Effector memory CD8-positive, alpha-beta T cell (primary cell): ENCODE measurements at regions not wholly inside any gene's neighbourhood (a gene's known extent, or its start where the extent isn't known, plus 50 kb on each side); places are given as distances from the start of the nearest gene placed in this dataset.

ENCODE experiments used
- ATAC-seq: fragments of 150-1000 bp; cut with Tn5 transposase; replicated peaks from 2 replicates; pipeline ENCODE4 v1.10.0; 2021; ENCODE audit warnings: mild to moderate bottlenecking, moderate library complexity
- DNase-seq, 3 experiments: peaks; one replicate each; pipeline ENCODE4 v3.0.0; 2021
- H3K27ac Mint-ChIP-seq, 2 donors: one replicate each; pipeline ENCODE4 v1.8.0; 2022; ENCODE audit warnings: mild to moderate bottlenecking in 2 of 2, mixed read lengths in 2 of 2, moderate library complexity in 2 of 2
- H3K27me3 Mint-ChIP-seq, 2 donors: one replicate each; pipeline ENCODE4 v1.8.0; 2022; ENCODE audit warnings: mixed read lengths in 2 of 2
- H3K36me3 Mint-ChIP-seq: one replicate; pipeline ENCODE4 v1.8.0; 2022; ENCODE audit warnings: mild to moderate bottlenecking, moderate library complexity, mixed read lengths; ENCODE audit not compliant: insufficient read depth
- H3K4me1 Mint-ChIP-seq, 2 donors: one replicate each; pipeline ENCODE4 v1.8.0; 2022; ENCODE audit warnings: low read depth in 2 of 2, mixed read lengths in 2 of 2
- H3K4me3 Mint-ChIP-seq, 2 donors: one replicate each; pipeline ENCODE4 v1.8.0; 2022; ENCODE audit warnings: mild to moderate bottlenecking in 2 of 2, mixed read lengths in 2 of 2, moderate library complexity in 2 of 2
- H3K9me3 Mint-ChIP-seq, 2 donors: one replicate each; pipeline ENCODE4 v1.8.0; 2022; ENCODE audit warnings: mixed read lengths in 2 of 2

DNA sequence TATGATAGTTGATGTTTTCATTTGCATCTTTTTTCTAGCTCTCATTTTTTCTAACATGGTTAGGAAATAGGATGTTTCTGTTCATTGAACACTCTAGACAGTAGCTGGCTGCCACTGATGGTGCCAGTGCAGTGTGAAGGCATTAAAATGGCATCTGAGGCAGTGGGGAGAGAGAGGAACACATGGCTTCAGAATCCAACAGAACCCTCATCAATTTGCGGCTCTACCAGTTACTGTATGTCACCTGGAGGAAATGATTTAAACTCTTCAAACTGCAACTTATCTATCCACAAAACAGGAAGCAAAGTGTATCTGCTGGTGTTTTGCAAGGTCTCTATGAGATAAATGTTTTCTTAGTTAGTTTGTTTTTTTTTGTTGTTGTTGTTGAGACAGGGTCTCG, 305.2 kb upstream of the PRKCQ start:
- Mint-ChIP-seq H3K27me3 (no peaks in the 10 kb centered on the region), H3K27ac (peak overlapping the region in 1 of 2 donors; percentile 39), H3K4me3 (peak overlapping the region in 1 of 2 donors; percentile 17), H3K36me3 (no peaks in the 10 kb centered on the region), H3K4me1 (peaks cover 7 to 10% of the 10 kb centered on the region in 2 donors), H3K9me3 (no peaks in the 10 kb centered on the region)
- DNase-seq (no peak), ATAC-seq (no peak)

DNA sequence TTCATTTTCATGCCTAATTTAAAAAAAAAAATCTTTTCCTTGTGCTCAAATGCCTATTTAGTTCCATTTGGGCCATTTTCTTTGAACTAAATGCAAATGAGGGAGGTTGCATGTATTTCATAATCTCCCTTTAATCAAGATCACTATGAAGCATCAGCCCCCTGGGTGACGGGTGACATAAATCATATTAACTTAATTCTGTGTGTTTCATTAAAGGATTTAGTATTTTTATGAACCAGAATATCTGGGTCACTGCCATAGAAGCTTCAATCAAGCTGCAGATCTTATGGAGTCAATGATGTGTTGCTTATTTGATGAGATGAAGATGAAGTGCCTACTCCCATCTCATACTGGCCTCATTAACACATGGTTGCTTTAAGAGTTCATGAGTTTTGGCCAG, 301.9 kb upstream of the PRKCQ start:
- DNase-seq, result no peak
- H3K4me3 Mint-ChIP-seq, result no peak overlapping the region
- H3K9me3 Mint-ChIP-seq, result no peaks in the 10 kb centered on the region
- H3K36me3 Mint-ChIP-seq, result no peaks in the 10 kb centered on the region
- peaks cover 6 to 15% of the 10 kb centered on the region in 2 donors for H3K27me3 Mint-ChIP-seq
- H3K4me1 Mint-ChIP-seq, result peaks cover 7 to 10% of the 10 kb centered on the region in 2 donors
- no peak overlapping the region for H3K27ac Mint-ChIP-seq
- ATAC-seq, result no peak

DNA sequence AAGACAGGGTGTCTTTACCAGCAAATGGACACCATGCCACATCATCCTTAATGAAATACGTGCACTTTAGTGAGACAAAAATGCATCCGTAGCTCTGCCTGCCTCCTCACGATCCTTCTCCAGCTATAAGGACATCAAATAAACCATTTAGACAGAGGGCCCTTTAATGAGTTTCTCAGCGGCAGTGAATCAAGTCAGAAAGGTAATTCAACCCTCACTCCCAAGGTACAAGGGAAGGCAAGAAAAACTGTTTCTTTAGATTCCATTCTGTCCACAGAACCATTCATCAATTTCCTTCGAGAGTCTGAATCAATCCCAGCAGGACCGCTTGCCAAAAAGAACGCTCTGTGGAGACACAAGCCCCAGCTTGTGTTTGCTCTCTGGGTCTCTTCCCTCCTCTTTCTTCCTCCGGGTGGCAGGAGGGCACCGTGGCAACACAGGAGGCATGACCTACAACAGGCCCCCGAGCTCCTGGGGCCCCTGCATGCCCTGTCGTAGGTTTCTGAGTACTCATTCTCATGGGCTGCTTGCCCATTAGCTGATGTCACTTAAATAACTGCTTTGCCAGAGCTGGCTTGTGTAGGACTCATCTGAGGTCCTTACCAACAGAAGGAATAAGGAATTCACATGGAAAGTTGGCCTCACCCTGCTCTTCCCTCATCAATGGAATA, 297.8 kb upstream of the PRKCQ start:
- Mint-ChIP-seq H3K36me3 (no peaks in the 10 kb centered on the region), H3K27ac (no peak overlapping the region), H3K4me1 (no peaks in the 10 kb centered on the region), H3K4me3 (no peak overlapping the region), H3K27me3 (peaks cover 22 to 48% of the 10 kb centered on the region in 2 donors), H3K9me3 (no peaks in the 10 kb centered on the region)
- ATAC-seq, result no peak
- no peak for DNase-seq

DNA sequence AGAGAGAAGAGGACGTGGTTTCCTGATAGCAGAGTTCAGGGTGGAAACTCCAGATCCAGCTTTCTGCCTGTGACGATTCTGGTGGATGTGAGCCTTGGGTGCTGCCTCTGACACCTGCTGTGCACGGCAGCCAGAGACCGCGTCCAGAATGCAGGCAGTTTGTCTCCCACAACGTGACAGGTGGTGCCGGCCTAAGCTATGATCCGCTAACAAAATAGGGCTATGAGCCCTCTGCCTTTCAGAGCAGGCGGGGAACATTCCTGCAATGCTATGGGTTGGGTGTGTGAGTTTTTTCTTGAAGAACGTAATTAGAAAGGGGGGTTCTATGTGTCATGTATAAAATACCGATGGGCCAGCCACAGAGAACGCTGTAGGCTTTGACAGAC, 297.3 kb upstream of the PRKCQ start:
- Mint-ChIP-seq H3K27me3 (peaks cover 23 to 54% of the 10 kb centered on the region in 2 donors), H3K4me1 (no peaks in the 10 kb centered on the region), H3K36me3 (no peaks in the 10 kb centered on the region), H3K9me3 (no peaks in the 10 kb centered on the region), H3K27ac (no peak overlapping the region), H3K4me3 (no peak overlapping the region)
- DNase-seq (no peak), ATAC-seq (no peak)

DNA sequence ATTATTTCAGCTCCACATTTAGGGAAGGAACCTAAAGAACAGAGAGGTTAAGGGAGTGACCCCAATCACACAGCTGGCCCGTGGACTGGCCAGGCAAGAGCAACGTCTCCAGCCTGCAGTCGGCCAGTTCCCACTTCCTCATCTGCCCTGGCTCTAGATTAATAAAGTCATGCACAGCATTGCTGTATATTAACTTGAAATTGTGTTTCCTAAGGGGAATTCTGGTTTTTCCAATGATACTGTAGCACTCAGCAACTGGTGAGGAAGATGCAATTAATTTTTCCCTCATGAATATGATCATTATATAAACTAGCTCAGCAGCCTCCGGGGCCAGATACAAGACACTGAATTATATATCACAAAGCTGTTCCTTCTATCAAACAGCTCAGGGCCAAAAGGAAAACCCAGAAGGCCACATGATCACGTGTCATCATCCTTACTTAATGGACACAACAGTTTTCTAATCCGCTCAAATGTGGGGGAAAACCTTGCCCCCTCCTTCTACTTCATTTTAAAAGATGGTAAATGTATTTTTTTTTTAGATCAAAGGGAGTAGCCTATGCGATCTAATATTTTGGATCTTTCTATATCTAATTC, 295.3 kb upstream of the PRKCQ start:
- H3K4me3 Mint-ChIP-seq, result no peak overlapping the region
- DNase-seq, result no peak
- no peak for ATAC-seq
- peaks cover 28 to 66% of the 10 kb centered on the region in 2 donors for H3K27me3 Mint-ChIP-seq
- no peak overlapping the region for H3K27ac Mint-ChIP-seq
- H3K9me3 Mint-ChIP-seq, result no peaks in the 10 kb centered on the region
- no peaks in the 10 kb centered on the region for H3K36me3 Mint-ChIP-seq
- H3K4me1 Mint-ChIP-seq, result no peaks in the 10 kb centered on the region

DNA sequence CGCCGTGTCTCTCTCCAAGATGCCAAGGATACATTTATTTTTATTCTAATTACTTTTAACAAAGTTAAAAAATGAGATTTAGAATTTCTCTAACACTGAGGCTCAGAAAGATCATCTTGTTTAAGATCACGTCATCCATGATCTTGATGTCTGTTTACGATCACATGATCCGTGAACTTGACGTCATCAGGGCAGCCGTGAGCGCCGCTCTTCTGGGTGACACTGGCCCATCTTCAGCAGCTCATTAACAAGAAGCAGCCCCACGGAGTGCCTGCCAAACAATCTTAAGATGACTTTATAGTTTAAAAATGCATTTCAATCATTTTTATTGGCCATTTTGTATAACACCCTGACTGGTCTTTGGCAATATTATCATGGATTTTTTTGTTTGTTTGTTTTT, 291.1 kb upstream of the PRKCQ start:
- no peak overlapping the region for H3K27ac Mint-ChIP-seq
- peaks cover 32 to 66% of the 10 kb centered on the region in 2 donors for H3K27me3 Mint-ChIP-seq
- DNase-seq, result no peak
- H3K4me1 Mint-ChIP-seq, result no peaks in the 10 kb centered on the region
- H3K4me3 Mint-ChIP-seq, result no peak overlapping the region
- ATAC-seq, result no peak
- H3K36me3 Mint-ChIP-seq, result no peaks in the 10 kb centered on the region
- H3K9me3 Mint-ChIP-seq, result no peaks in the 10 kb centered on the region

DNA sequence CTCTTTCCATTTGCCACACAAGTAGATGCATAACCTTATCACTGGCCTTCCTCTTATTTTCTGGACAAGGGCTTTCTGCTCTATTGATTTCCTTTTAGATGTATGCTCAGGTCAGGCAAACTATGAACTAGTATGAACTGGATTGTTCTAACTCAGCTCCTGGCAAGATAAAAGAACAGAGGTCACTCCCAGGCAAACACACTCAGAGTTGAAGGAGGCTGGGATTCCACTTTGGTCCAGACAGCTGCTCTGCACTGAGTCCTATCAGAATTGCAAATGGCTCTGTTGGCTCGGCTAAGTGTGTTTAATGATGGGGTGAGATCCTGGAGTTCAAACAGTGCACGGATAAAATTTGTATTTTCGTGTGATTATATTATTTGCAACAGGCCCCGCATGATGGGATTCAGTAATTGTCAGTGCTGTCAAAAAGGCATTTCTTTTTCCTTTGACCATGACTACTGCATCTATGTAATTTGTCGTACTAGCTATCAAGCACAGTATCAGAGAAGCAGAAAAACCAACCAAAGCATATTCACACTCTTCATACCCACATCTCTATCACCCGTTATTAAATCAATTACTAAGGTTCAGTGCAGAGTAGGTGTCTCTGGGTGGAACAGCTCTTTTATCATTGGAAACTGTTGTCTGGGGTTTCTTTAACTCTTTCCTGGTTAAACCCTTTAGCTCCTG, 288.1 kb upstream of the PRKCQ start:
- Mint-ChIP-seq H3K4me1 (no peaks in the 10 kb centered on the region), H3K9me3 (no peaks in the 10 kb centered on the region), H3K27me3 (peaks cover 29 to 68% of the 10 kb centered on the region in 2 donors), H3K27ac (no peak overlapping the region), H3K4me3 (no peak overlapping the region), H3K36me3 (no peaks in the 10 kb centered on the region)
- DNase-seq (no peak), ATAC-seq (no peak)

DNA sequence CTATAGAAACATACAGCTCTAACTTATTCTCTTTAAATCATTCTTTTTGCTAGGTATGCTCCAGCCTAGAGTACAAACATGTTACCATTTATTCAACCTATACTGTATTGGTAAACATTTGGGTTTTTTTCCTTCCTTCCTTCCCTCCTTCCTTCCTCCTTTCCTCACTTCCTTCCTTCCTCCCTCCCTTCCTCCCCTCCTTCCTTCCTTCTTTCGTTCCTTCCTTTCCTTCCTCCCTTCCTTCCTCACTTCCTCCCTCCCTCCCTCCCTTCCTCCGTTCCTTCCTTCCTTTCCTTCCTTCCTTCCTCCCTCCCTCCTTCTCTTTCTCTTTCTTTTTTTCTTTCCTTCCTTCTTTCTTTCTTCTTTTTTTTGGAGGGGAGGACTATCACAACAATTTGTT, 286.7 kb upstream of the PRKCQ start:
- ATAC-seq (no peak), DNase-seq (no peak)
- Mint-ChIP-seq H3K36me3 (no peaks in the 10 kb centered on the region), H3K27me3 (peaks cover 23 to 59% of the 10 kb centered on the region in 2 donors), H3K9me3 (peaks cover 0 to 2% of the 10 kb centered on the region in 2 donors), H3K27ac (no peak overlapping the region), H3K4me3 (no peak overlapping the region), H3K4me1 (no peaks in the 10 kb centered on the region)

DNA sequence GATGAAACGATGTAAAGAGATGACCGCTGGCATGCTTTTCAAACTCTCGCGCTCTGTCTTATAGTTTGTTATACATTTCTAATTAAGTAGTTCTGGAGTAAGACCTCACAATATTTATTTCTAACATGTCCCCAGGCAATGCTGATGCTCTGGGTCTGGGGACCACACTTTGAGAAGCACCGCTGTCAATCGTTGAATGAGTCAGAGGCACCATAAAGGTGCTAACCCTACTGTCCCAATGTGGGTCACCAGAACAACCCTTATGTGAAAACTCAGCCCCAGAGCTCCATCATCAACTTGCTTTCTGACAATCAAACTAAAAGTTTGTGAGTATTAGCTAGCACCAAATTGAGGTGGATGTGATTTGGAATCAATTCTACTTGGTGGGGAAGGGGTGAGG, 284.1 kb upstream of the PRKCQ start:
- Mint-ChIP-seq H3K36me3 (no peaks in the 10 kb centered on the region), H3K27ac (no peak overlapping the region)

DNA sequence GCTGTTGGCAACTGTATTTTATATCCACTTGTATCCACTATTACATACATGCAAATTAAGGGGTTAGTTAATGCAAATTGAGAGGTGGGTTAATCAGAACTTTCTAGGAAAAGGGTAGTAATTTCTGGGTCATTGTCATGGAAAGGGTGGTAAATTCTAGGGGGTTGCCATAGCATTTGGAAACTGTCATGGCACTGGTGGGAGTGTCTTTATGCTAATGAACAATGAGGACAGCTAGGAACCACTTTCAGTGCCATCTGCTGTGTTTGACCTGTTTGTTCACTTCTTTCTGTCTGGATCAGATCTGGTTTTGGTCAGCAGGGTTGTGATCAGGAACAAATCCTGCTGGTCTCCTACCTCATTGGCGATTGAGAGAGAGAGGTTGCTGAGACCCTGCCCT, 283.3 kb upstream of the PRKCQ start:
- Mint-ChIP-seq H3K36me3 (no peaks in the 10 kb centered on the region), H3K9me3 (peaks cover 0 to 2% of the 10 kb centered on the region in 2 donors), H3K27ac (no peak overlapping the region), H3K4me3 (no peak overlapping the region), H3K4me1 (no peaks in the 10 kb centered on the region), H3K27me3 (peaks cover 21 to 42% of the 10 kb centered on the region in 2 donors)
- DNase-seq (no peak), ATAC-seq (no peak)

More for the DNA sequence above, 284.1 kb upstream of the PRKCQ start:
- peaks cover 17 to 42% of the 10 kb centered on the region in 2 donors for H3K27me3 Mint-ChIP-seq
- H3K4me1 Mint-ChIP-seq, result no peaks in the 10 kb centered on the region
- H3K9me3 Mint-ChIP-seq, result peaks cover 0 to 2% of the 10 kb centered on the region in 2 donors
- ATAC-seq (no peak), DNase-seq (no peak)
- no peak overlapping the region for H3K4me3 Mint-ChIP-seq

DNA sequence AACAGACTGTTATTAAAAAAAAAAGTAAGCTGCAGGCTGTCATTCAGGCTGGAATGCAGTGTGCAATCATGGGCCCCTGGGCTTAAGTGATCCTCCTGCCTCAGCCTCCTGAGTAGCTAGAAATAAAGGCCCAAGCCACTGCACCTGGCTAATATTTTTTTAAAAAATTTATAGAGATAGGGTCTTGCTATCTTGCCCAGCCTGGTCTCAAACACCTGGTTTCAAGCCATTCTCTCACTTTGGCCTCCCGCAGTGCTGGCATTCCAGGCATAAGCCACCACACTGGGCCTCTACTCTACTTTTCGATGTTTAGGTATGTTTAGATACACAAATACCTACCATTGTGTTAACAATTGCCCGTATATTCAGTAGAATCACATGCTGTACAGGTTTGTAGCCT, 270.4 kb upstream of the PRKCQ start:
- Mint-ChIP-seq H3K27me3 (peaks cover under 1 to 35% of the 10 kb centered on the region in 2 donors), H3K9me3 (no peaks in the 10 kb centered on the region), H3K27ac (no peak overlapping the region), H3K36me3 (no peaks in the 10 kb centered on the region), H3K4me3 (no peak overlapping the region), H3K4me1 (no peaks in the 10 kb centered on the region)
- DNase-seq, result no peak
- no peak for ATAC-seq

DNA sequence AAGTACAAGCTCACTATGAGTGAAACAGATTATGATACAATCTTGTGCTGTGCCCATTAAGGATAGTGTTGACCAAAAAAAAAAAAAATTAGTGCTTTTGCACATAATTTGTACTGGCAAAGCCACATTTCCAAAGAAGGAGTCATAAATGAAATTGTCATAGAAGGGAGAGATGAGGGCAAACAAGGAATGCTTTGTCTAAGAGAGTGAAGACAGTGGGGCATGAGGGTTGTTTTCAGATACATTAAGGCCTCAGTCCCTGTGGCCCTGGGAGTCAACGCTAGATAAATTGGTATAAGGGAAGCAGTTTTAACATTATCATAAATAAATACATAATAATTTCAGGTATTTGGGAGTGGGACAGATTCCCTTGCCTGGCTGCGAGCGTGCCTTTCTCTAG, 267.5 kb upstream of the PRKCQ start:
- no peak overlapping the region for H3K27ac Mint-ChIP-seq
- H3K9me3 Mint-ChIP-seq, result no peaks in the 10 kb centered on the region
- no peak overlapping the region for H3K4me3 Mint-ChIP-seq
- peaks cover 3 to 37% of the 10 kb centered on the region in 2 donors for H3K27me3 Mint-ChIP-seq
- no peaks in the 10 kb centered on the region for H3K36me3 Mint-ChIP-seq
- H3K4me1 Mint-ChIP-seq, result peaks cover 0 to 2% of the 10 kb centered on the region in 2 donors
- DNase-seq, result no peak
- no peak for ATAC-seq

DNA sequence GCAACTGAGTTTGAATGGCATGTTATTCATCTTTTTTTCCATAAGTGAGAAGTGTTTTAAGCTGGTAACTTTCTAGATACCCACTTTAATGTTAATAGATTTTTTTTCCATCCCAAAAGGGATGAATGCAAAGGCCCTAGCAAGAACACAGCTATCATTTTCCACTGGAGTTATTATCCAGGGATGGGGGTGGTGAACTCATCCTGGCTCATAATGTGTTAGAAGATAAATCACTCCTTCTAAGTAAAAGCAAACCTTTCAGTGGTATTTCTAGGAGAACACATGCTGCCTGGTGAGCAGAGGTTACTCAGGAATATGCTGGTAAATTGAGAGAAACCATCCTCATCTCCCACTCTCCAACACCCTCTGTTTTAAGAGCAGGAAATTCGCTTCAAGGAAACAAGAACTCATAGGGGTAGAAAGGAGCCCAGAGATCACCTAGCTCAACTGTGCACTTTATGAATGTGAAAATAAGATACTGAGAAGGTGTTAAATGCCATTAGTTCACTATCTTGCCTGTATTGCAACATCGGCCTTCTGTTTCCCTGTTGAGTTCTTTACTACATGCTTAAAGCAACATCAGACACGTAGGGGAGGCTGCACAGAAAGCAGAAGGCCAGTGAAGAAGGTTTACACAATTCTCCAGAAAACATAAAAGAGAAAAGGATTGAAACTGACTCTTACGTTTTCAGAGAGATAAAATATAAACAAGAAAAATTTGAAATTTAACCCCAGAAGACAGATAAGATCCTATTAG, 264.0 kb upstream of the PRKCQ start:
- peaks cover 5 to 41% of the 10 kb centered on the region in 2 donors for H3K27me3 Mint-ChIP-seq
- peak overlapping the region in 1 of 2 donors; percentile 23 for H3K27ac Mint-ChIP-seq
- ATAC-seq, result no peak
- H3K4me3 Mint-ChIP-seq, result no peak overlapping the region
- peaks cover 0 to 2% of the 10 kb centered on the region in 2 donors for H3K4me1 Mint-ChIP-seq
- DNase-seq, result no peak
- no peaks in the 10 kb centered on the region for H3K9me3 Mint-ChIP-seq
- no peaks in the 10 kb centered on the region for H3K36me3 Mint-ChIP-seq
